Femur (tissue), 1 donor: ENCODE measurements at regions not wholly inside any gene's neighbourhood (a gene's known extent, or its start where the extent isn't known, plus 50 kb on each side); places are given as distances from the start of the nearest gene placed in this dataset.

Source experiments
- DNase-seq: peaks from one replicate; pipeline ENCODE4 v3.0.0-alpha.2; 2017

- DNase-seq, result no peak
These were observed 980.6 kb upstream of the EYS start for GRCh38 chr6:66687611-66688140.

GRCh38 chr6:66675906-66676305 is 968.9 kb upstream of the EYS start:
- no peak for DNase-seq

GRCh38 chr6:66664112-66664511 is 957.1 kb upstream of the EYS start:
- DNase-seq, result no peak

- no peak for DNase-seq
These were observed 955.9 kb upstream of the EYS start for GRCh38 chr6:66662721-66663507.

- no peak for DNase-seq
These were observed 955.2 kb upstream of the EYS start for GRCh38 chr6:66662196-66662595.

- no peak for DNase-seq
These were observed 948.4 kb upstream of the EYS start for GRCh38 chr6:66655420-66655819.

GRCh38 chr6:66638518-66638917 is 931.5 kb upstream of the EYS start:
- no peak for DNase-seq

- DNase-seq, result no peak
These were observed 931.1 kb upstream of the EYS start for GRCh38 chr6:66638099-66638498.

- DNase-seq, result no peak
These were observed 921.9 kb upstream of the EYS start for GRCh38 chr6:66628917-66629316.

- no peak for DNase-seq
These were observed 916.0 kb upstream of the EYS start for GRCh38 chr6:66623050-66623449.

GRCh38 chr6:66605971-66606370 is 898.9 kb upstream of the EYS start:
- no peak for DNase-seq

GRCh38 chr6:66605011-66605410 is 898.0 kb upstream of the EYS start:
- DNase-seq, result no peak

- DNase-seq, result no peak
These were observed 892.5 kb upstream of the EYS start for GRCh38 chr6:66599541-66599940.

- DNase-seq, result no peak
These were observed 871.3 kb upstream of the EYS start for GRCh38 chr6:66578362-66578761.

- no peak for DNase-seq
These were observed 861.2 kb upstream of the EYS start for GRCh38 chr6:66568271-66568670.

GRCh38 chr6:66561479-66561878 is 854.5 kb upstream of the EYS start:
- no peak for DNase-seq

- no peak for DNase-seq
These were observed 851.2 kb upstream of the EYS start for GRCh38 chr6:66558189-66558588.

GRCh38 chr6:66556936-66557335 is 849.9 kb upstream of the EYS start:
- no peak for DNase-seq

GRCh38 chr6:66555082-66555481 is 848.1 kb upstream of the EYS start:
- no peak for DNase-seq

GRCh38 chr6:66553441-66553840 is 846.4 kb upstream of the EYS start:
- DNase-seq, result no peak

GRCh38 chr6:66538551-66539135 is 831.6 kb upstream of the EYS start:
- DNase-seq, result no peak

- no peak for DNase-seq
These were observed 826.9 kb upstream of the EYS start for GRCh38 chr6:66533921-66534404.

GRCh38 chr6:66526061-66526460 is 819.0 kb upstream of the EYS start:
- no peak for DNase-seq

- no peak for DNase-seq
These were observed 815.8 kb upstream of the EYS start for GRCh38 chr6:66522864-66523263.
